ENCODE measurements at regions not wholly inside any gene's neighbourhood (a gene's known extent, or its start where the extent isn't known, plus 50 kb on each side); places are given as distances from the start of the nearest gene placed in this dataset.
"Not testable (repeated sequence)": the region's sequence is repeated elsewhere in the genome, so short reads cannot be mapped to it uniquely, and the experiment has no call there.

DNA sequence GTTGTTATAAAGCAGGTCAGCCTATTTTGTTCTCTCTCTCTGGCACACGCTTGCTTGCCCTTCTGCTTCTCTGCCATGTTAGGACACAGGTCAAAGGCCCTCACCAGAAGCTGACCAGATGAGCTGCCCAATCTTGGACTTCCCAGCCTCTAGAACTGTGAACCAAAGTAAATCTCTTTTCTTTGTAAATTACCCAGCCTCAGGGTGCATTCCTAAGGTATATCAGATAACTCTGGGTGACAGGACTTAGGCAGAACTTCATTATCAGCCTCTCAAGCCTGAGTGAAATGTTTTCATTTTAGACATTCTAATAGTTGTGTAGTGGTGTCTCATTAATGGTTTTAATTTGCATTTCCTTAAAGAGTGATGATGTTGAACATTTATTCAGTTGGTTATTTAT lies 124.3 kb downstream of the CDRT15L2 start:
- H3K36me3 Mint-ChIP-seq (ENCODE audit: low read depth): no peaks in the 10 kb centered on the region
- TF ChIP-seq, protein P1, sequence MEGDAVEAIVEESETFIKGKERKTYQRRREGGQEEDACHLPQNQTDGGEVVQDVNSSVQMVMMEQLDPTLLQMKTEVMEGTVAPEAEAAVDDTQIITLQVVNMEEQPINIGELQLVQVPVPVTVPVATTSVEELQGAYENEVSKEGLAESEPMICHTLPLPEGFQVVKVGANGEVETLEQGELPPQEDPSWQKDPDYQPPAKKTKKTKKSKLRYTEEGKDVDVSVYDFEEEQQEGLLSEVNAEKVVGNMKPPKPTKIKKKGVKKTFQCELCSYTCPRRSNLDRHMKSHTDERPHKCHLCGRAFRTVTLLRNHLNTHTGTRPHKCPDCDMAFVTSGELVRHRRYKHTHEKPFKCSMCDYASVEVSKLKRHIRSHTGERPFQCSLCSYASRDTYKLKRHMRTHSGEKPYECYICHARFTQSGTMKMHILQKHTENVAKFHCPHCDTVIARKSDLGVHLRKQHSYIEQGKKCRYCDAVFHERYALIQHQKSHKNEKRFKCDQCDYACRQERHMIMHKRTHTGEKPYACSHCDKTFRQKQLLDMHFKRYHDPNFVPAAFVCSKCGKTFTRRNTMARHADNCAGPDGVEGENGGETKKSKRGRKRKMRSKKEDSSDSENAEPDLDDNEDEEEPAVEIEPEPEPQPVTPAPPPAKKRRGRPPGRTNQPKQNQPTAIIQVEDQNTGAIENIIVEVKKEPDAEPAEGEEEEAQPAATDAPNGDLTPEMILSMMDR (IDR thresholded peaks at IDR 0.05): no peak
- no peak for ATAC-seq (ENCODE audit: low read depth)
- no peaks in the 10 kb centered on the region for H3K9me3 Mint-ChIP-seq
- H3K27ac Mint-ChIP-seq: no peak overlapping the region
- H3K4me1 Mint-ChIP-seq: peaks cover 18% of the 10 kb centered on the region
- intact Hi-C loops (cut with micrococcal nuclease): no loop called here
- no peak for DNase-seq
- POLR2A ChIA-PET: no interaction called here
- H3K27me3 Mint-ChIP-seq: no peaks in the 10 kb centered on the region
- H3K4me3 Mint-ChIP-seq: no peak overlapping the region
- CTCF ChIA-PET: no interaction called here

DNA sequence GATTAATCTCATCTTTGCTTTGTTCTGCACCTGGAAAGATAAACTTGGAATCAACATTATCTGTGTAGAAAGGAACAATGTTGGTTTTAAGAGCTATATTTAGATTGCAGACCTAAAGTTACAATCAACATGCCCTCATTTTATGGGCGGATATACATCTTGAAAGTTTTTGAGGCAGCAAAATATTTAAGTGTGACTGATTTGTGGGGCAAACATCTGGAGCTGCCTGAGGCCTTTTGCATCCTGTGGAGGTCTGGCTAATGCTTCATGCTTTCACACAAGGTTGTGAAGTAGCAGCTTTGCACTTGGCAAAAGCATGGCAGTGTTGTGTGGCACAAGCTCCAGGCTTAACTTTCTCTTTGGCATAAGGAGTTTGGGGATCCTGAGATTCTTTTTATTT lies 125.7 kb downstream of the CDRT15L2 start:
- H3K36me3 Mint-ChIP-seq (ENCODE audit: low read depth); DNase-seq; POLR2A ChIA-PET; intact Hi-C loops (cut with micrococcal nuclease); ATAC-seq (ENCODE audit: low read depth); H3K4me1 Mint-ChIP-seq; CTCF ChIA-PET; H3K27ac Mint-ChIP-seq; H3K9me3 Mint-ChIP-seq; H3K4me3 Mint-ChIP-seq; H3K27me3 Mint-ChIP-seq: not testable (repeated sequence)

DNA sequence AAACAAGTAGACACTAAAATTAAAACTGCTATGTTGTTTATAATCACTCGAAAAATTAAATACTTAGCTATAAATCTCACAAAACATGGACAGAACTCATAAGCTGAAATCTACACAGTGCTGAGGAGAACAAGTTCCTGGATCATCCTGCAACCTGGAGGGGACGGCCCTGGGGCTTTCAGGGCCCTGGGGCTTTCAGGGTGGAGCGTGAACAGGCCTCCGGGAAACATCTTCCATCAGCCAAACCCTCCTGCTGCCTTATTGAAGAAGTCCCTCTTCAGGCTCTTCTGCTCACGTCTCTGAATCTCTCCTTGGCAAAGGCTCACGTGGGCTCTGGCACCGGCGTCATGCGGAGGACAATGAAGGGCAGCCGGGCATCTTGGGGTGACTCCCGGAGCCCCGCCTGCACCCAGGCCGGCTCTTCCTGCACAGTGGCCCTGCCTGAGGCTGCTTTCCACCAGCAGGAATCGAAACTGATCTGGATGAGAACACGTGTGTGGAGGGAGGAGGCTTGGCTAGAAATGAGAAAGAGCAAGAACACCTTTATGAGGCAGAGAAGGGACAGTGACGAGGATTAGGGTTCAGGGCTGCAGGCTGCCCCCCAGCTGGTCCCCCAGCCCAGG lies 127.3 kb downstream of the CDRT15L2 start:
- intact Hi-C loops (cut with micrococcal nuclease): no loop called here
- peaks cover 8% of the 10 kb centered on the region for H3K4me1 Mint-ChIP-seq
- ATAC-seq (ENCODE audit: low read depth): no peak

DNA sequence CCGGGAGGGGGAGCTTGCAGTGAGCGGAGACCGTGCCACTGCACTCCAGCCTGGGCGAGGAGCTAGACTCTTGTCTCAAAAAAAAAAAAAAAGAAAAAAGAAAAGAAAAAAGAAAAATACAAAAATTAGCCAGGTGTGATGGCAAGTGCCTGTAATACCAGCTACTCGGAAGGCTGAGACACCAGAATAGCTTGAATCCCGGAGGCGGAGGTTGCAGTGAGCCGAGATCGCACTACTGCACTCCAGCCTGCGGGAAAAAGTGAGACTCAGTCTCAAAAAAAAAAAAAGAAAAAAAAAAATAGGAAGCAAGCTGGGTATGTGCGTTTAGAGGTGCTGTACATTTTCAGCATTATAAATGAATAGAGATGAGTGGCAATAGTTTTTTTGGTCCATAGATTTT lies 129.3 kb downstream of the CDRT15L2 start:
- H3K9me3 Mint-ChIP-seq; H3K4me3 Mint-ChIP-seq; H3K36me3 Mint-ChIP-seq (ENCODE audit: low read depth); DNase-seq; CTCF ChIA-PET; intact Hi-C loops (cut with micrococcal nuclease); ATAC-seq (ENCODE audit: low read depth); POLR2A ChIA-PET; H3K27me3 Mint-ChIP-seq; H3K4me1 Mint-ChIP-seq; H3K27ac Mint-ChIP-seq: not testable (repeated sequence)

More for the DNA sequence above, 127.3 kb downstream of the CDRT15L2 start:
- TF ChIP-seq, protein P1 (IDR thresholded peaks at IDR 0.05): no peak
- Mint-ChIP-seq H3K27me3 (no peaks in the 10 kb centered on the region), H3K36me3 (ENCODE audit: low read depth) (no peaks in the 10 kb centered on the region), H3K27ac (no peak overlapping the region), H3K4me3 (no peak overlapping the region), H3K9me3 (no peaks in the 10 kb centered on the region)
- ChIA-PET CTCF (no interaction called here), POLR2A (no interaction called here)
- no peak for DNase-seq

DNA sequence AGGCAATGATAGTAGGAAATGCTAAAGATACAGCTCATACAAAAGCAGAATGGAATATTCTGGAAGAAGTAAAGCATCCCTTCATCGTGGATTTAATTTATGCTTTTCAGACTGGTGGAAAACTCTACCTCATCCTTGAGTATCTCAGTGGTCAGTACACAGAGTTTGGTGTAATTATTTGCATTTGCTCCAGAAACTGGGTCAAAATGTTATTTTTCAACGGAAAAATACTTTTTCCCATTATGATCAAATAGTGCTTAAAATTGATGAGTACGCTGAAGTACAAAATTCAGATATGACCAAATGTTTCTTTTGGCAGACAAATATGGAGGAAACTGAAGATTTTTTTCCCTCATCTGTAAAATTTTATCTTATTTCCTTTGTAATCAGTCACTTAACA lies 137.0 kb downstream of the CDRT15L2 start:
- H3K27ac Mint-ChIP-seq; ATAC-seq (ENCODE audit: low read depth); intact Hi-C loops (cut with micrococcal nuclease); H3K4me3 Mint-ChIP-seq; H3K27me3 Mint-ChIP-seq; H3K9me3 Mint-ChIP-seq; H3K36me3 Mint-ChIP-seq (ENCODE audit: low read depth); CTCF ChIA-PET; H3K4me1 Mint-ChIP-seq; POLR2A ChIA-PET; DNase-seq: not testable (repeated sequence)

DNA sequence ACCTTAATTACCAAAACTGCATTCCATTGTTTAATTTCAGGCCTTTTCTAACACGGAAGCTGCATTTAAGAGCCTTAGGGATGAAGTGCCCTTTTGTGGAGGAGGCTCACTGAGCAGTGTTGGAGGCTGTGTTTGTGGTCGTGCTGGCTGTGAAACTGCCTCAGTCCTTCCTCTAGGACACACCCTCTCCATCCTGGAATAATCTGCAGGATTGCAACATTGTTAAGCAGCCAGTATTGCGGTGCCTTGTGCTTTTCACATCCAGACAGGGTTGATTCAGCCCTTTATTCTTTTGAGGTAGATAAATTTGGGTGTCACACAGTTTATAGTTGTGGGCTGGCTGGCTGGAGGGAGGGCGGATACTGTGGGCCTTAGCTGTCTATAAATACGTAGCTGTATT lies 141.6 kb downstream of the CDRT15L2 start:
- DNase-seq: no peak
- ATAC-seq (ENCODE audit: low read depth): no peak
- Mint-ChIP-seq H3K4me3 (no peak overlapping the region), H3K4me1 (peaks cover 17% of the 10 kb centered on the region), H3K9me3 (no peaks in the 10 kb centered on the region), H3K27ac (no peak overlapping the region), H3K27me3 (no peaks in the 10 kb centered on the region), H3K36me3 (ENCODE audit: low read depth) (peaks cover 6% of the 10 kb centered on the region)
- intact Hi-C loops (cut with micrococcal nuclease): no loop called here
- POLR2A ChIA-PET: no interaction called here
- CTCF ChIA-PET: no interaction called here
- TF ChIP-seq, protein P1 (IDR thresholded peaks at IDR 0.05): no peak

DNA sequence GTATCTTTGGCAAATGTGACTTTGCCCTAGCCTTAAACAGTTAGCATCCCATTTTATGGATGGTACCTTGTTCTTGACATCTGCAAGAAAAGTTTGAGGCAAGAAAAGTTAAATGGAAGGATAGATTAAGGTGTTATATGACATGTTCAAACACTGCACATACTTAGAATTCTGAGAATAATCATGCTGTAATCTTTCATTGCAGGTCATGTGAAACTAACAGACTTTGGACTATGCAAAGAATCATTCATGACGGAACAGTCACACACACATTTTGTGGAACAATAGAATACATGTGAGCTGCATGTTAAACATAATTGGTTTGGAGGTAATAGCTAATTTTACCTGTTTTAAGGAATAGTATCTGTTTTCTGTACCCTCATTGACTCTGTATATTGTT lies 144.9 kb downstream of the CDRT15L2 start:
- DNase-seq; H3K27ac Mint-ChIP-seq; H3K36me3 Mint-ChIP-seq (ENCODE audit: low read depth); POLR2A ChIA-PET; ATAC-seq (ENCODE audit: low read depth); H3K9me3 Mint-ChIP-seq; H3K27me3 Mint-ChIP-seq; CTCF ChIA-PET; H3K4me3 Mint-ChIP-seq; intact Hi-C loops (cut with micrococcal nuclease): not testable (repeated sequence)
- H3K4me1 Mint-ChIP-seq: peaks cover 33% of the 10 kb centered on the region

DNA sequence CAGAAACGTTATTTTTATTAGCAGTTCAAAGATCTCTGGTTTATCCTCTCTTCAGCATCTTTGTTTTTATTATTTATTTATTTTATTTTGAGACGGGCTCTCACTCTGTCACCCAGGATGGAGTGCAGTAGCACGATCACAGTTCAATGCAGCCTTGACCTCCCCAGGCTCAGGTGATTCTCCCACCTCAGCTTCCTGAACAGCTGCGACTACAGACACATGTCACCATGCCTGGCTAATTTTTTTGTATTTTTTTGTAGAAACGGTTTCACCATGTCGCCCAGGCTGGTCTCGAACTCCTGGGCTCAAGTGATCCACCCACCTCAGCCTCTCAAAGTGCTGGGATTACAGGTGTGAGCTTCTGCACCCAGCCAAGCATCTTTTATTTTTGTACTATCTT lies 147.7 kb downstream of the CDRT15L2 start:
- H3K9me3 Mint-ChIP-seq; DNase-seq; CTCF ChIA-PET; ATAC-seq (ENCODE audit: low read depth); H3K27me3 Mint-ChIP-seq; intact Hi-C loops (cut with micrococcal nuclease); H3K27ac Mint-ChIP-seq; POLR2A ChIA-PET; H3K36me3 Mint-ChIP-seq (ENCODE audit: low read depth): not testable (repeated sequence)
- H3K4me3 Mint-ChIP-seq: peak overlapping the region; percentile 7
- peaks cover 33% of the 10 kb centered on the region for H3K4me1 Mint-ChIP-seq

Data from activated B cell treated with CpG ODN at 0.5 μM for 24 hours (primary cell).